GM19372 (cell line): ENCODE measurements at regions not wholly inside any gene's neighbourhood (a gene's known extent, or its start where the extent isn't known, plus 50 kb on each side); places are given as distances from the start of the nearest gene placed in this dataset.

Experiments
- ATAC-seq: cut with Tn5 transposase; IDR thresholded peaks from one replicate; pipeline ENCODE4 v1.9.1; 2021; ENCODE audit warnings: mild to moderate bottlenecking, low read depth, moderate library complexity; ENCODE audit not compliant: unreplicated experiment

- ATAC-seq: no peak
Measured at GRCh38 chr2:145166731-145167302, 646.9 kb upstream of the ZEB2 start.

GRCh38 chr2:145161656-145162055 lies 641.7 kb upstream of the ZEB2 start:
- no peak for ATAC-seq

- no peak for ATAC-seq
Measured at GRCh38 chr2:145160855-145161254, 640.9 kb upstream of the ZEB2 start.

- no peak for ATAC-seq
Measured at GRCh38 chr2:145159676-145160075, 639.8 kb upstream of the ZEB2 start.

- ATAC-seq: no peak
Measured at GRCh38 chr2:145157741-145158591, 638.0 kb upstream of the ZEB2 start.

GRCh38 chr2:145157036-145157675 lies 637.2 kb upstream of the ZEB2 start:
- no peak for ATAC-seq

GRCh38 chr2:145156199-145156598 lies 636.3 kb upstream of the ZEB2 start:
- no peak for ATAC-seq

- ATAC-seq: no peak
Measured at GRCh38 chr2:145155196-145155595, 635.3 kb upstream of the ZEB2 start.

- no peak for ATAC-seq
Measured at GRCh38 chr2:145154731-145155130, 634.8 kb upstream of the ZEB2 start.

- ATAC-seq: no peak
Measured at GRCh38 chr2:145146691-145147090, 626.8 kb upstream of the ZEB2 start.

GRCh38 chr2:145144131-145144728 lies 624.3 kb upstream of the ZEB2 start:
- no peak for ATAC-seq

GRCh38 chr2:145141981-145142380 lies 622.1 kb upstream of the ZEB2 start:
- ATAC-seq: no peak

- ATAC-seq: no peak
Measured at GRCh38 chr2:145140658-145141057, 620.7 kb upstream of the ZEB2 start.

- ATAC-seq: no peak
Measured at GRCh38 chr2:145138626-145139025, 618.7 kb upstream of the ZEB2 start.

- no peak for ATAC-seq
Measured at GRCh38 chr2:145137901-145138300, 618.0 kb upstream of the ZEB2 start.

- no peak for ATAC-seq
Measured at GRCh38 chr2:145137211-145137610, 617.3 kb upstream of the ZEB2 start.

- ATAC-seq: no peak
Measured at GRCh38 chr2:145136702-145137101, 616.8 kb upstream of the ZEB2 start.

- no peak for ATAC-seq
Measured at GRCh38 chr2:145126146-145126545, 606.2 kb upstream of the ZEB2 start.

GRCh38 chr2:145124085-145124484 lies 604.2 kb upstream of the ZEB2 start:
- ATAC-seq: no peak

- ATAC-seq: no peak
Measured at GRCh38 chr2:145123606-145124005, 603.7 kb upstream of the ZEB2 start.

GRCh38 chr2:145119225-145119624 lies 599.3 kb upstream of the ZEB2 start:
- no peak for ATAC-seq
